HG02763 (cell line): ENCODE measurements at regions not wholly inside any gene's neighbourhood (a gene's known extent, or its start where the extent isn't known, plus 50 kb on each side); places are given as distances from the start of the nearest gene placed in this dataset.

Source experiments
- ATAC-seq: cut with Tn5 transposase; IDR thresholded peaks from one replicate; pipeline ENCODE4 v1.9.1; 2021; ENCODE audit warnings: mild to moderate bottlenecking, moderate library complexity; ENCODE audit not compliant: unreplicated experiment

GRCh38 chr6:44530910-44531234 is 143.4 kb downstream of the CDC5L start:
- ATAC-seq, result no peak

GRCh38 chr6:44531442-44532015 is 144.0 kb downstream of the CDC5L start:
- ATAC-seq, result no peak

- ATAC-seq, result no peak
Observed at GRCh38 chr6:44533421-44533820, 145.9 kb downstream of the CDC5L start.

- no peak for ATAC-seq
Observed at GRCh38 chr6:44534291-44534690, 146.8 kb downstream of the CDC5L start.

- no peak for ATAC-seq
Observed at GRCh38 chr6:44535446-44535845, 147.9 kb downstream of the CDC5L start.

- no peak for ATAC-seq
Observed at GRCh38 chr6:44535967-44536366, 148.5 kb downstream of the CDC5L start.

GRCh38 chr6:44537306-44538049 is 150.0 kb downstream of the CDC5L start:
- no peak for ATAC-seq

- ATAC-seq, result no peak
Observed at GRCh38 chr6:44538131-44538806, 150.8 kb downstream of the CDC5L start.

- no peak for ATAC-seq
Observed at GRCh38 chr6:44538807-44539201, 151.3 kb downstream of the CDC5L start.

GRCh38 chr6:44539701-44540355 is 152.3 kb downstream of the CDC5L start:
- no peak for ATAC-seq

GRCh38 chr6:44540881-44541280 is 153.4 kb downstream of the CDC5L start:
- no peak for ATAC-seq

- ATAC-seq, result no peak
Observed at GRCh38 chr6:44542401-44543116, 155.1 kb downstream of the CDC5L start.

- no peak for ATAC-seq
Observed at GRCh38 chr6:44543664-44544063, 156.2 kb downstream of the CDC5L start.

- ATAC-seq, result no peak
Observed at GRCh38 chr6:44545224-44545623, 157.7 kb downstream of the CDC5L start.

GRCh38 chr6:44548319-44548718 is 160.8 kb downstream of the CDC5L start:
- no peak for ATAC-seq

GRCh38 chr6:44549516-44549915 is 162.0 kb downstream of the CDC5L start:
- no peak for ATAC-seq

GRCh38 chr6:44554194-44554593 is 166.7 kb downstream of the CDC5L start:
- ATAC-seq, result no peak

GRCh38 chr6:44554861-44555260 is 167.4 kb downstream of the CDC5L start:
- no peak for ATAC-seq

- no peak for ATAC-seq
Observed at GRCh38 chr6:44556046-44556445, 168.5 kb downstream of the CDC5L start.

GRCh38 chr6:44558024-44558831 is 170.7 kb downstream of the CDC5L start:
- ATAC-seq, result no peak
